B cell (primary cell): ENCODE measurements at regions not wholly inside any gene's neighbourhood (a gene's known extent, or its start where the extent isn't known, plus 50 kb on each side); places are given as distances from the start of the nearest gene placed in this dataset.

Experiments used
- EZH2 ChIP-seq: IDR thresholded peaks from 2 replicates; pipeline ENCODE4 v1.6.1; 2012; ENCODE audit warnings: borderline replicate concordance, low read depth, mild to moderate bottlenecking, moderate library complexity, low read length; ENCODE audit not compliant: insufficient read depth, poor library complexity, severe bottlenecking
- TF ChIP-seq, protein P1 (sequence below): fragments of 200-600 bp; IDR thresholded peaks from one replicate; pipeline ENCODE4 v1.8.0; 2022; ENCODE audit warnings: antibody characterized with exemption, mild to moderate bottlenecking

DNA sequence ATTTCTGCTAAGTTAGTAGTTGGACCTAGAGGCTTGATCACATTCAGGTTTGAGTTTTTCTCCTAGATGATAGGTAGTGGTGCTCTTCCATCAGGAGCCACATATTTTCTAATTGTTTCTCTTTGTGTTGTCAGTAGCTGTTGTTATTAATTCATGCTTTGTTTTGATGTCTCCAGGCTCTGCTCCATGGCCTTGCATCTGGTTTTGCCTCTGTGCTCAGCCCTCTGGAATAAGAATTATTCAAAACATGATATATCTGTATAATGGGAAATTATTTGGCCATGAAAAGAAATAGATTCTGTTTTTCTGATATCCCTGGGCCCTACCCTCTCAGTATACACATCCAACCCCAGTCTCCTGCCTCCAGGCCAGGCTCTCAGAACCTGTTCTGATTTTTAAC lies 184.8 kb downstream of the CDC5L start:
- TF ChIP-seq, protein P1, sequence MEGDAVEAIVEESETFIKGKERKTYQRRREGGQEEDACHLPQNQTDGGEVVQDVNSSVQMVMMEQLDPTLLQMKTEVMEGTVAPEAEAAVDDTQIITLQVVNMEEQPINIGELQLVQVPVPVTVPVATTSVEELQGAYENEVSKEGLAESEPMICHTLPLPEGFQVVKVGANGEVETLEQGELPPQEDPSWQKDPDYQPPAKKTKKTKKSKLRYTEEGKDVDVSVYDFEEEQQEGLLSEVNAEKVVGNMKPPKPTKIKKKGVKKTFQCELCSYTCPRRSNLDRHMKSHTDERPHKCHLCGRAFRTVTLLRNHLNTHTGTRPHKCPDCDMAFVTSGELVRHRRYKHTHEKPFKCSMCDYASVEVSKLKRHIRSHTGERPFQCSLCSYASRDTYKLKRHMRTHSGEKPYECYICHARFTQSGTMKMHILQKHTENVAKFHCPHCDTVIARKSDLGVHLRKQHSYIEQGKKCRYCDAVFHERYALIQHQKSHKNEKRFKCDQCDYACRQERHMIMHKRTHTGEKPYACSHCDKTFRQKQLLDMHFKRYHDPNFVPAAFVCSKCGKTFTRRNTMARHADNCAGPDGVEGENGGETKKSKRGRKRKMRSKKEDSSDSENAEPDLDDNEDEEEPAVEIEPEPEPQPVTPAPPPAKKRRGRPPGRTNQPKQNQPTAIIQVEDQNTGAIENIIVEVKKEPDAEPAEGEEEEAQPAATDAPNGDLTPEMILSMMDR = no peak
- TF ChIP-seq EZH2 = no peak
